Jurkat, Clone E6-1 (cell line): ENCODE measurements at regions not wholly inside any gene's neighbourhood (a gene's known extent, or its start where the extent isn't known, plus 50 kb on each side); places are given as distances from the start of the nearest gene placed in this dataset.

Experiments
- DNase-seq: peaks from one replicate; pipeline ENCODE4 v3.0.0-alpha.2; 2011; ENCODE audit warnings: low read depth, low spot score
- H3K4me3 ChIP-seq: 2 replicates; pipeline ENCODE4 v1.5.1; 2011; ENCODE audit warnings: mild to moderate bottlenecking, low read length, control low read depth, moderate library complexity

- no peak for DNase-seq
- H3K4me3 ChIP-seq, result no peak overlapping the region
Measured at GRCh38 chr5:162466011-162466410, 398.4 kb downstream of the GABRG2 start.

- H3K4me3 ChIP-seq, result no peak overlapping the region
- no peak for DNase-seq
Measured at GRCh38 chr5:162473041-162473714, 405.6 kb downstream of the GABRG2 start.

GRCh38 chr5:162474239-162474638, 406.7 kb downstream of the GABRG2 start:
- no peak for DNase-seq
- no peak overlapping the region for H3K4me3 ChIP-seq

- no peak overlapping the region for H3K4me3 ChIP-seq
- DNase-seq, result no peak
Measured at GRCh38 chr5:162484095-162484494, 416.5 kb downstream of the GABRG2 start.

- DNase-seq, result no peak
Measured at GRCh38 chr5:162484986-162485385, 417.4 kb downstream of the GABRG2 start.

GRCh38 chr5:162485666-162486292, 418.2 kb downstream of the GABRG2 start:
- no peak for DNase-seq
- H3K4me3 ChIP-seq, result no peak overlapping the region

More at GRCh38 chr5:162484986-162485385, 417.4 kb downstream of the GABRG2 start:
- H3K4me3 ChIP-seq, result no peak overlapping the region

GRCh38 chr5:162487528-162488525, 420.3 kb downstream of the GABRG2 start:
- no peak overlapping the region for H3K4me3 ChIP-seq
- DNase-seq, result no peak

GRCh38 chr5:162496100-162496808, 428.7 kb downstream of the GABRG2 start:
- H3K4me3 ChIP-seq, result no peak overlapping the region
- no peak for DNase-seq

- DNase-seq, result no peak
- H3K4me3 ChIP-seq, result no peak overlapping the region
Measured at GRCh38 chr5:162497455-162497854, 429.9 kb downstream of the GABRG2 start.

- DNase-seq, result no peak
- no peak overlapping the region for H3K4me3 ChIP-seq
Measured at GRCh38 chr5:162502780-162503179, 435.2 kb downstream of the GABRG2 start.

GRCh38 chr5:162503796-162504195, 436.2 kb downstream of the GABRG2 start:
- H3K4me3 ChIP-seq, result no peak overlapping the region
- no peak for DNase-seq

- DNase-seq, result no peak
- no peak overlapping the region for H3K4me3 ChIP-seq
Measured at GRCh38 chr5:162512935-162513565, 445.5 kb downstream of the GABRG2 start.

- no peak for DNase-seq
- no peak overlapping the region for H3K4me3 ChIP-seq
Measured at GRCh38 chr5:162514116-162514515, 446.5 kb downstream of the GABRG2 start.

GRCh38 chr5:162520878-162521277, 453.3 kb downstream of the GABRG2 start:
- DNase-seq, result no peak
- no peak overlapping the region for H3K4me3 ChIP-seq

GRCh38 chr5:162529209-162529608, 461.6 kb downstream of the GABRG2 start:
- H3K4me3 ChIP-seq, result no peak overlapping the region
- DNase-seq, result no peak

GRCh38 chr5:162529886-162530285, 462.3 kb downstream of the GABRG2 start:
- peak; percentile 3 for DNase-seq
- H3K4me3 ChIP-seq, result no peak overlapping the region

- H3K4me3 ChIP-seq, result no peak overlapping the region
- no peak for DNase-seq
Measured at GRCh38 chr5:162543437-162543836, 475.9 kb downstream of the GABRG2 start.

GRCh38 chr5:162544905-162545304, 477.3 kb downstream of the GABRG2 start:
- no peak overlapping the region for H3K4me3 ChIP-seq
- no peak for DNase-seq

GRCh38 chr5:162550236-162550635, 482.7 kb downstream of the GABRG2 start:
- H3K4me3 ChIP-seq, result no peak overlapping the region
- no peak for DNase-seq
